SK-N-SH (cell line): ENCODE measurements at regions not wholly inside any gene's neighbourhood (a gene's known extent, or its start where the extent isn't known, plus 50 kb on each side); places are given as distances from the start of the nearest gene placed in this dataset.

Experiments
- CTCF ChIA-PET: fragments of 300-600, 350-600 bp; formaldehyde crosslinking; extraction: SDS; loops from one replicate; lab custom pipeline; 2021; lab: Yijun Ruan, JAX
- POLR2A ChIA-PET: fragments of 350-600 bp; sonication (Branson Sonifier 250); formaldehyde crosslinking; extraction: SDS; loops from one replicate; lab custom pipeline; 2020; ENCODE audit warnings: antibody characterized with exemption, inconsistent platforms; lab: Yijun Ruan, JAX
- DNase-seq: peaks from one replicate; pipeline ENCODE4 v3.0.0; 2012
- H2AFZ ChIP-seq: fragments of 200-600 bp; sonication (generic); 2 replicates; pipeline ENCODE4 v1.8.1; 2016; ENCODE audit warnings: antibody characterized with exemption, mild to moderate bottlenecking, low read depth
- H3F3A ChIP-seq: fragments of 200-600 bp; sonication (generic); replicated peaks from 2 replicates; pipeline ENCODE3; 2016; ENCODE audit warnings: antibody characterized with exemption, mild to moderate bottlenecking; ENCODE audit not compliant: insufficient read depth
- H3K27ac ChIP-seq, 2 experiments: fragments of 200-500 bp in 1 of 2; fragments of 200-600 bp in 1 of 2; sonication (Bioruptor generic) in 1 of 2; sonication (generic), shearing (Covaris generic) in 1 of 2; 2 replicates each; pipeline versions ENCODE4 v1.5.1 to v1.6.1; 2014 to 2016; ENCODE audit warnings: low read depth in 2 of 2, inconsistent platforms in 1 of 2, low read length in 1 of 2, mild to moderate bottlenecking in 1 of 2, mixed read lengths in 1 of 2
- H3K27me3 ChIP-seq: fragments of 200-600 bp; sonication (generic), shearing (Covaris generic); 2 replicates; pipeline ENCODE4 v1.6.1; 2016; ENCODE audit warnings: mixed run types; ENCODE audit not compliant: insufficient read depth
- H3K36me3 ChIP-seq, 2 experiments: fragments of 200-500 bp in 1 of 2; fragments of 200-600 bp in 1 of 2; sonication (Bioruptor generic) in 1 of 2; sonication (generic) in 1 of 2; replicated peaks in 1 of 2; 2 replicates each; pipeline versions ENCODE3 to v1.5.1; 2014 to 2016; ENCODE audit warnings: low read length in 1 of 2, mild to moderate bottlenecking in 1 of 2; ENCODE audit not compliant: insufficient read depth in 2 of 2, control insufficient read depth in 1 of 2
- H3K4me1 ChIP-seq, 2 experiments: fragments of 200-500 bp in 1 of 2; fragments of 200-600 bp in 1 of 2; sonication (Bioruptor generic) in 1 of 2; sonication (generic), shearing (Covaris generic) in 1 of 2; 2 replicates each; pipeline versions ENCODE4 v1.5.1 to v1.6.1; 2014 to 2016; ENCODE audit warnings: low read depth in 1 of 2, low read length in 1 of 2, mixed run types in 1 of 2; ENCODE audit not compliant: insufficient read depth in 2 of 2, control insufficient read depth in 1 of 2
- H3K4me2 ChIP-seq: fragments of 200-600 bp; sonication (generic), shearing (Covaris generic); 2 replicates; pipeline ENCODE4 v1.6.1; 2017; ENCODE audit warnings: mixed run types
- H3K4me3 ChIP-seq, 2 experiments: fragments of 200-500 bp in 1 of 2; fragments of 200-600 bp in 1 of 2; sonication (Bioruptor generic) in 1 of 2; sonication (generic), shearing (Covaris generic) in 1 of 2; 2 replicates each; pipeline versions ENCODE4 v1.5.1 to v1.8.1; 2014 to 2016; ENCODE audit warnings: low read depth in 2 of 2, inconsistent platforms in 1 of 2, low read length in 1 of 2, mild to moderate bottlenecking in 1 of 2, mixed read lengths in 1 of 2, moderate library complexity in 1 of 2
- H3K79me2 ChIP-seq: fragments of 200-600 bp; sonication (generic); 2 replicates; pipeline ENCODE4 v1.8.1; 2017; ENCODE audit warnings: mild to moderate bottlenecking; ENCODE audit not compliant: insufficient read depth
- H3K9ac ChIP-seq: fragments of 200-600 bp; sonication (generic); 2 replicates; pipeline ENCODE4 v1.6.1; 2017; ENCODE audit warnings: mixed run types
- H3K9me2 ChIP-seq: fragments of 200-600 bp; sonication (generic); 2 replicates; pipeline ENCODE4 v1.6.1; 2017; ENCODE audit warnings: mixed run types
- H3K9me3 ChIP-seq: fragments of 200-600 bp; sonication (generic); 2 replicates; pipeline ENCODE4 v1.6.1; 2017; ENCODE audit warnings: mixed run types, mild to moderate bottlenecking, moderate library complexity
- H4K20me1 ChIP-seq: fragments of 200-600 bp; sonication (generic); 2 replicates; pipeline ENCODE4 v1.6.1; 2017; ENCODE audit warnings: mild to moderate bottlenecking, mixed run types; ENCODE audit not compliant: insufficient read depth
- FOXJ3 ChIP-seq: sonication (generic); formaldehyde crosslinking; IDR thresholded peaks from 2 replicates; pipeline ENCODE4 v1.5.1; 2020; ENCODE audit warnings: mild to moderate bottlenecking, missing genetic modification reagents
- FOXM1 ChIP-seq: IDR thresholded peaks from 2 replicates; pipeline ENCODE4 v1.4.0; 2012; ENCODE audit warnings: low read depth, mild to moderate bottlenecking
- GABPA ChIP-seq: IDR thresholded peaks from 2 replicates; pipeline ENCODE4 v1.4.0; 2012; ENCODE audit warnings: low read depth, mild to moderate bottlenecking
- GATA2 ChIP-seq: sonication (generic); formaldehyde crosslinking; IDR thresholded peaks from 2 replicates; pipeline ENCODE4 v1.5.0; 2020; ENCODE audit warnings: mild to moderate bottlenecking, missing genetic modification reagents
- IRF3 ChIP-seq: fragments of 150-350 bp; IDR thresholded peaks from 2 replicates; pipeline ENCODE4 v1.6.1; 2016; ENCODE audit warnings: mild to moderate bottlenecking, low read depth, low read length
- MAX ChIP-seq: IDR thresholded peaks from 2 replicates; pipeline ENCODE4 v1.4.0; 2012; ENCODE audit warnings: low read depth
- NRF1 ChIP-seq: IDR thresholded peaks from 2 replicates; pipeline ENCODE4 v1.6.1; 2012; ENCODE audit warnings: low read depth, mild to moderate bottlenecking, low read length
- PBX3 ChIP-seq: IDR thresholded peaks from 2 replicates; pipeline ENCODE4; 2012
- POLR2AphosphoS5 ChIP-seq: IDR thresholded peaks from 2 replicates; pipeline ENCODE4 v1.6.1; 2012; ENCODE audit warnings: low read depth, low read length
- RAD21 ChIP-seq: IDR thresholded peaks from 2 replicates; pipeline ENCODE4 v1.6.1; 2012; ENCODE audit warnings: mild to moderate bottlenecking, low read length
- RCOR1 ChIP-seq: fragments of 150-350 bp; IDR thresholded peaks from 2 replicates; pipeline ENCODE4 v1.6.1; 2017; ENCODE audit warnings: antibody characterized with exemption, low read length
- SIN3A ChIP-seq: IDR thresholded peaks from 2 replicates; pipeline ENCODE4 v1.6.1; 2012; ENCODE audit warnings: low read depth, mild to moderate bottlenecking, low read length, moderate library complexity, borderline replicate concordance
- SMC3 ChIP-seq: IDR thresholded peaks from 2 replicates; pipeline ENCODE4 v1.6.1; 2012; ENCODE audit warnings: low read depth, low read length, improper control_type of control experiment
- TEAD4 ChIP-seq: IDR thresholded peaks from 2 replicates; pipeline ENCODE4 v1.4.0; 2012; ENCODE audit warnings: mild to moderate bottlenecking, borderline replicate concordance; ENCODE audit not compliant: insufficient read depth
- USF2 ChIP-seq: fragments of 150-350 bp; IDR thresholded peaks from 2 replicates; pipeline ENCODE4 v1.6.1; 2017; ENCODE audit warnings: antibody characterized with exemption, low read length, low read depth, borderline replicate concordance
- YY1 ChIP-seq: IDR thresholded peaks from 2 replicates; pipeline ENCODE4 v1.4.0; 2012; ENCODE audit warnings: low read depth, mild to moderate bottlenecking
- ZBTB33 ChIP-seq: IDR thresholded peaks from 2 replicates; pipeline ENCODE4 v1.4.0; 2012; ENCODE audit warnings: low read depth, borderline replicate concordance
- WGBS: methylation state at CpG from one replicate; pipeline ENCODE4 v1.1.6; 2017; ENCODE audit warnings: low lambda C conversion rate; 5-methylcytosine and 5-hydroxymethylcytosine counted together

GRCh38 chr3:115520241-115520640 is 103.1 kb upstream of the GAP43 start:
- H3K4me3 ChIP-seq = no peak overlapping the region
- H2AFZ ChIP-seq = no peak overlapping the region
- no peak overlapping the region for H3K4me2 ChIP-seq
- no peaks in the 10 kb centered on the region for H3K9me3 ChIP-seq
- H4K20me1 ChIP-seq = no peaks in the 10 kb centered on the region
- WGBS = 82% methylated on average over 2 of the region's 2 CpGs
- H3K36me3 ChIP-seq = no peaks in the 10 kb centered on the region
- peaks cover 17 to 25% of the 10 kb centered on the region in 2 experiments for H3K4me1 ChIP-seq
- peaks cover 7% of the 10 kb centered on the region for H3F3A ChIP-seq
- H3K9ac ChIP-seq = no peak overlapping the region
- POLR2A ChIA-PET = no interaction called here
- H3K27me3 ChIP-seq = no peaks in the 10 kb centered on the region
- H3K27ac ChIP-seq = no peak overlapping the region
- no peaks in the 10 kb centered on the region for H3K79me2 ChIP-seq
- TF ChIP-seq IRF3 = no peak
- TF ChIP-seq SIN3A = no peak
- no peak for TF ChIP-seq NRF1
- TF ChIP-seq GABPA = no peak
- no peak for TF ChIP-seq PBX3
- no peak for TF ChIP-seq TEAD4
- no peak for TF ChIP-seq SMC3
- TF ChIP-seq, all 33 proteins: peak for 0
- CTCF ChIA-PET = interaction anchor here (1.1 to 2.9 kb wide), 3 partner anchors 11 to 303 kb away, joined by 6 to 9 read pairs (median 6); no protein-coding TSS in a partner anchor
- no peak for DNase-seq
- no peaks in the 10 kb centered on the region for H3K9me2 ChIP-seq

GRCh38 chr3:115520651-115521245 is 102.6 kb upstream of the GAP43 start:
- ChIA-PET CTCF (interaction anchor here (1.1 to 2.9 kb wide), 3 partner anchors 10 to 303 kb away, joined by 6 to 9 read pairs (median 6); no protein-coding TSS in a partner anchor), POLR2A (no interaction called here)
- Histone ChIP-seq H3K4me3 (no peak overlapping the region), H3K36me3 (no peaks in the 10 kb centered on the region), H3K27ac (no peak overlapping the region), H3K9me3 (no peaks in the 10 kb centered on the region), H3K27me3 (no peaks in the 10 kb centered on the region), H3K4me1 (peaks cover 17 to 25% of the 10 kb centered on the region in 2 experiments), H3F3A (peaks cover 7% of the 10 kb centered on the region), H3K9me2 (no peaks in the 10 kb centered on the region), H3K4me2 (no peak overlapping the region), H4K20me1 (no peaks in the 10 kb centered on the region), H3K9ac (no peak overlapping the region), H2AFZ (no peak overlapping the region), H3K79me2 (no peaks in the 10 kb centered on the region)
- TF ChIP-seq SMC3 (no peak), PBX3 (no peak), GATA2 (no peak), YY1 (no peak), ZBTB33 (no peak), RAD21 (no peak), MAX (no peak), FOXM1 (no peak), POLR2AphosphoS5 (no peak), USF2 (no peak), RCOR1 (no peak), GABPA (no peak), FOXJ3 (CRISPR knock-in tag) (no peak), NRF1 (no peak)
- no peak for DNase-seq
